GM23248 (cell line): ENCODE measurements at regions not wholly inside any gene's neighbourhood (a gene's known extent, or its start where the extent isn't known, plus 50 kb on each side); places are given as distances from the start of the nearest gene placed in this dataset.

ENCODE experiments used
- DNase-seq: peaks from one replicate; pipeline ENCODE4 v3.0.0-alpha.2; 2015
- H2AFZ ChIP-seq: fragments of 200-600 bp; sonication (generic); 2 replicates; pipeline ENCODE4 v1.6.1; 2016; ENCODE audit warnings: antibody characterized with exemption
- H3F3A ChIP-seq: fragments of 200-600 bp; sonication (generic); 2 replicates; pipeline ENCODE4 v1.6.1; 2016; ENCODE audit warnings: mild to moderate bottlenecking, antibody characterized with exemption, mixed run types; ENCODE audit not compliant: insufficient read depth
- H3K27ac ChIP-seq: fragments of 200-600 bp; sonication (generic); 2 replicates; pipeline ENCODE4 v1.5.1; 2016; ENCODE audit warnings: mild to moderate bottlenecking
- H3K27me3 ChIP-seq: fragments of 200-600 bp; sonication (generic); replicated peaks from 2 replicates; pipeline ENCODE4 v1.6.1; 2016; ENCODE audit warnings: mild to moderate bottlenecking; ENCODE audit not compliant: insufficient read depth
- H3K36me3 ChIP-seq: fragments of 200-600 bp; sonication (generic); 2 replicates; pipeline ENCODE4 v1.6.1; 2016; ENCODE audit warnings: low read depth, mild to moderate bottlenecking
- H3K4me1 ChIP-seq: fragments of 200-600 bp; sonication (generic); 2 replicates; pipeline ENCODE4 v1.6.1; 2016; ENCODE audit warnings: mild to moderate bottlenecking; ENCODE audit not compliant: insufficient read depth
- H3K4me2 ChIP-seq: fragments of 200-600 bp; sonication (generic); one replicate; pipeline ENCODE4 v1.6.1; 2016; ENCODE audit warnings: mild to moderate bottlenecking; ENCODE audit not compliant: unreplicated experiment
- H3K4me3 ChIP-seq: fragments of 200-600 bp; sonication (generic); 2 replicates; pipeline ENCODE4 v1.5.1; 2016; ENCODE audit warnings: mild to moderate bottlenecking
- H3K79me2 ChIP-seq: fragments of 200-600 bp; sonication (generic); 2 replicates; pipeline ENCODE4 v1.6.1; 2016; ENCODE audit warnings: mild to moderate bottlenecking; ENCODE audit not compliant: insufficient read depth
- H3K9ac ChIP-seq: fragments of 200-600 bp; sonication (generic); 2 replicates; pipeline ENCODE4 v1.6.1; 2016; ENCODE audit warnings: mild to moderate bottlenecking
- H3K9me2 ChIP-seq: fragments of 200-600 bp; sonication (generic); 2 replicates; pipeline ENCODE4 v1.6.1; 2016; ENCODE audit warnings: mixed run types, mild to moderate bottlenecking, moderate library complexity; ENCODE audit not compliant: insufficient read depth
- H3K9me3 ChIP-seq: fragments of 200-600 bp; sonication (generic); one replicate; pipeline ENCODE4 v1.6.1; 2017; ENCODE audit warnings: low read depth
- H4K20me1 ChIP-seq: fragments of 200-600 bp; sonication (generic); 2 replicates; pipeline ENCODE4 v1.6.0; 2016; ENCODE audit not compliant: insufficient read depth
- EZH2 ChIP-seq: fragments of 200-600 bp; sonication (generic); IDR thresholded peaks from 2 replicates; pipeline ENCODE4 v1.6.1; 2018; ENCODE audit warnings: antibody characterized with exemption, mild to moderate bottlenecking; ENCODE audit not compliant: insufficient read depth, poor library complexity, severe bottlenecking
- EZH2phosphoT487 ChIP-seq: fragments of 200-600 bp; sonication (generic); IDR thresholded peaks from 2 replicates; pipeline ENCODE4 v1.6.1; 2018; ENCODE audit warnings: antibody characterized with exemption, moderate library complexity, mild to moderate bottlenecking, low read depth; ENCODE audit not compliant: insufficient read depth
- WGBS, 2 experiments: methylation state at CpG; one replicate each; pipeline ENCODE4 v1.1.6; 2015 to 2017; ENCODE audit warnings: low lambda C conversion rate in 2 of 2, low coverage in 1 of 2; ENCODE audit errors: missing lambda C conversion rate in 2 of 2; 5-methylcytosine and 5-hydroxymethylcytosine counted together
- in situ Hi-C: fragments of 300-500 bp; cut with MboI; formaldehyde crosslinking; loops from 2 replicates; pipeline ENCODE4 v1.15.0; 2020

- 37 to 56% methylated on average over 2 to 3 of the region's 3 CpGs for WGBS, 2 experiments
- H3K4me1 ChIP-seq = no peaks in the 10 kb centered on the region
- H3K4me2 ChIP-seq = no peak overlapping the region
- no peaks in the 10 kb centered on the region for H4K20me1 ChIP-seq
- H3K79me2 ChIP-seq = no peaks in the 10 kb centered on the region
- no peaks in the 10 kb centered on the region for H3K9me3 ChIP-seq
- H3K9ac ChIP-seq = no peak overlapping the region
- no peaks in the 10 kb centered on the region for H3K27me3 ChIP-seq
- no peak overlapping the region for H3K4me3 ChIP-seq
- no peaks in the 10 kb centered on the region for H3F3A ChIP-seq
- no peak overlapping the region for H3K27ac ChIP-seq
- no peaks in the 10 kb centered on the region for H3K36me3 ChIP-seq
- no peak for DNase-seq
- no peaks in the 10 kb centered on the region for H3K9me2 ChIP-seq
- in situ Hi-C loops = no loop called here
- no peak overlapping the region for H2AFZ ChIP-seq
- no peak for TF ChIP-seq EZH2phosphoT487
- no peak for TF ChIP-seq EZH2
Measured at GRCh38 chr16:65774350-65774749, 592.1 kb upstream of the CDH5 start.

- Histone ChIP-seq H2AFZ (no peak overlapping the region), H3K4me1 (no peaks in the 10 kb centered on the region), H3F3A (no peaks in the 10 kb centered on the region), H3K27ac (no peak overlapping the region), H3K4me3 (no peak overlapping the region), H3K27me3 (no peaks in the 10 kb centered on the region), H3K4me2 (no peak overlapping the region), H4K20me1 (no peaks in the 10 kb centered on the region), H3K9me2 (no peaks in the 10 kb centered on the region), H3K36me3 (no peaks in the 10 kb centered on the region), H3K9ac (no peak overlapping the region), H3K79me2 (no peaks in the 10 kb centered on the region), H3K9me3 (no peaks in the 10 kb centered on the region)
- TF ChIP-seq EZH2 (no peak), EZH2phosphoT487 (no peak)
- DNase-seq = no peak
- in situ Hi-C loops = no loop called here
- 72 to 73% methylated on average over 10 of the region's 10 CpGs for WGBS, 2 experiments
Measured at GRCh38 chr16:65773301-65773874, 593.1 kb upstream of the CDH5 start.

DNA sequence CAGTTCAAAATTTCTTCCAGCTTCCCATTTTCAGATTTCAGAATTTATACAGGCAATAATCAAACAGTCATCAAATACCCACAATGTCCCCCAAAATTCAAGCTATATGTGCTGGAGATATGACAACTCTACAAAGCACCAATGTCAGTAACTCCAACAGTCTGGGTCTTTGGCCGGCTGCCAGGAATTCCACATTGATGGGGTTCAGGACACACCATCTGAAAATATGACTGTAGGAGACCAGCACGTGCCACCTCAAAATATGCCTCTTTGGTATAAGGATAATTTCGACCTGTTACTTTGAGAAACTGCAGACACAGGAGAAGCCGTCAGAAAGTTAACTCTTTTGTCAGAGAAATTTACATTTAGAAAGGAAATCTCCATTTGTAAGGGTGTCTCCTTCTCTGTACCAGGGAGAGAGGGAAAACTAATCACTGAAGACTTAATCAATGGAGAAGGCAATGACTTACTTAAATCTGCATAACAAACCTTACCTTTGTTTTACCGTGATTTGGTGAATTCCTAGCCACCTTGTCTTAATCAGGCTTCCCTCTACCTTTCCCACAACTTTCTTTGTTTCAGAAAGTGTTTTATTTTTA lies 594.3 kb upstream of the CDH5 start:
- no peaks in the 10 kb centered on the region for H3K79me2 ChIP-seq
- no peak overlapping the region for H3K4me3 ChIP-seq
- no peak overlapping the region for H3K27ac ChIP-seq
- 77 to 79% methylated on average over 5 of the region's 5 CpGs for WGBS, 2 experiments
- no peaks in the 10 kb centered on the region for H3K4me1 ChIP-seq
- H3F3A ChIP-seq = no peaks in the 10 kb centered on the region
- no peak for DNase-seq
- H2AFZ ChIP-seq = no peak overlapping the region
- TF ChIP-seq EZH2 = no peak
- no peak for TF ChIP-seq EZH2phosphoT487
- H3K9ac ChIP-seq = no peak overlapping the region
- in situ Hi-C loops = no loop called here
- no peaks in the 10 kb centered on the region for H4K20me1 ChIP-seq
- no peaks in the 10 kb centered on the region for H3K36me3 ChIP-seq
- no peaks in the 10 kb centered on the region for H3K9me2 ChIP-seq
- H3K9me3 ChIP-seq = no peaks in the 10 kb centered on the region
- H3K27me3 ChIP-seq = no peaks in the 10 kb centered on the region
- no peak overlapping the region for H3K4me2 ChIP-seq

- Histone ChIP-seq H3K4me3 (no peak overlapping the region), H3K4me2 (no peak overlapping the region), H2AFZ (no peak overlapping the region), H3K9me2 (no peaks in the 10 kb centered on the region), H4K20me1 (no peaks in the 10 kb centered on the region), H3K9me3 (no peaks in the 10 kb centered on the region), H3K9ac (no peak overlapping the region), H3F3A (no peaks in the 10 kb centered on the region), H3K36me3 (no peaks in the 10 kb centered on the region), H3K4me1 (no peaks in the 10 kb centered on the region), H3K79me2 (no peaks in the 10 kb centered on the region), H3K27ac (no peak overlapping the region), H3K27me3 (no peaks in the 10 kb centered on the region)
- in situ Hi-C loops = no loop called here
- TF ChIP-seq EZH2phosphoT487 (no peak), EZH2 (no peak)
- no peak for DNase-seq
- 0 to 10% methylated on average over 1 of the region's 1 CpG for WGBS, 2 experiments
Measured at GRCh38 chr16:65771707-65772106, 594.8 kb upstream of the CDH5 start.

DNA sequence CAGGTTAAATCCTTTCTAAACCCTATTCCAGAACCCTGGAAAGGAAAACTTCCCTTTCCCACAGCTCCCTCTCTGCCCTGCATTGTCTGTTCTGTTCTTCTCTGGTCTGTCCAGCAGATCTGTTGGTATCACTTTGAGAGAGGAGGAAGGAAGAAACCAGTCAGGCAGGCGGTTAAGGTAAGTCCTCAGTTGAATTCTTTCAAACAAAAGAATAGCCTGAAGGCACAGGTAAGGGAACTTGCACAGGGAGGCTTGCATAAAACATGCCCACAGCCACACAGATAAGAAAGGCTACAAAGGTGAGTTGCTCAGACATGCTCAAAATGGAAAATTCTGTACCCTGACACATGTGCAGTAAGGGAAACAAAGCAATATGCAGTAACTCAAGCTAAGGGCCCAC lies 595.7 kb upstream of the CDH5 start:
- H3K9me3 ChIP-seq = no peaks in the 10 kb centered on the region
- no peaks in the 10 kb centered on the region for H4K20me1 ChIP-seq
- no peaks in the 10 kb centered on the region for H3K79me2 ChIP-seq
- 45 to 82% methylated on average over 1 of the region's 1 CpG for WGBS, 2 experiments
- no peak overlapping the region for H2AFZ ChIP-seq
- no peak overlapping the region for H3K27ac ChIP-seq
- H3K4me1 ChIP-seq = no peaks in the 10 kb centered on the region
- H3K9me2 ChIP-seq = no peaks in the 10 kb centered on the region
- in situ Hi-C loops = no loop called here
- no peaks in the 10 kb centered on the region for H3K36me3 ChIP-seq
- no peaks in the 10 kb centered on the region for H3K27me3 ChIP-seq
- DNase-seq = no peak
- no peak overlapping the region for H3K4me2 ChIP-seq
- H3K9ac ChIP-seq = no peak overlapping the region
- TF ChIP-seq EZH2phosphoT487 = no peak
- no peak for TF ChIP-seq EZH2
- H3F3A ChIP-seq = no peaks in the 10 kb centered on the region
- no peak overlapping the region for H3K4me3 ChIP-seq
